ENCODE measurements at regions not wholly inside any gene's neighbourhood (a gene's known extent, or its start where the extent isn't known, plus 50 kb on each side); places are given as distances from the start of the nearest gene placed in this dataset.

DNA sequence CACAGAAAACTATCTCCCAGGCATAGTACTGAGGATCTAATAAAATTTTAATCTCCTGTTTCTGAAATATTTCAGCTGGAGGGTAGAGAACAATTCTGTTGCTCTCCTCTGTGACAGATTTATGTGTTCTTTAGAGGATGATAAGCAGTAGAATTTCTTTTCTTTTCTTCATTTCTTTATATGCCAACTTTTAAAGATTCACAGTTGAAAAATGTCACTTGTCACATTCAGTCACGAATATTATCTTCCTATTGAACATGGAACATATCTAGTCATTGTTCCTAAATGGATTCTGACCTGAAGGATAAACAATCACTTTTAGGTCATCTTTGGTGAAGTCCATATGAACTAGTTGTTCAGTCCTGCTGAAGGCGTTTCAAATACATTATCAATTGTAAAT lies 585.5 kb upstream of the DPPA4 start:
- Histone ChIP-seq H3K36me3 (no peaks in the 10 kb centered on the region), H3K27me3 (no peaks in the 10 kb centered on the region), H3K27ac (no peak overlapping the region), H3K4me1 (no peaks in the 10 kb centered on the region), H3K9me3 (no peaks in the 10 kb centered on the region), H3K4me3 (replicated peaks in 1 of 3) (no peak overlapping the region)
- WGBS, 2 donors, result 87 to 92% methylated on average over 2 of the region's 2 CpGs
- intact Hi-C loops (cut with DNase I), result no loop called here
- DNase-seq, result no peak
- no peak for TF ChIP-seq POLR2A (IDR thresholded peaks at IDR 0.05)
- TF ChIP-seq, protein P1, sequence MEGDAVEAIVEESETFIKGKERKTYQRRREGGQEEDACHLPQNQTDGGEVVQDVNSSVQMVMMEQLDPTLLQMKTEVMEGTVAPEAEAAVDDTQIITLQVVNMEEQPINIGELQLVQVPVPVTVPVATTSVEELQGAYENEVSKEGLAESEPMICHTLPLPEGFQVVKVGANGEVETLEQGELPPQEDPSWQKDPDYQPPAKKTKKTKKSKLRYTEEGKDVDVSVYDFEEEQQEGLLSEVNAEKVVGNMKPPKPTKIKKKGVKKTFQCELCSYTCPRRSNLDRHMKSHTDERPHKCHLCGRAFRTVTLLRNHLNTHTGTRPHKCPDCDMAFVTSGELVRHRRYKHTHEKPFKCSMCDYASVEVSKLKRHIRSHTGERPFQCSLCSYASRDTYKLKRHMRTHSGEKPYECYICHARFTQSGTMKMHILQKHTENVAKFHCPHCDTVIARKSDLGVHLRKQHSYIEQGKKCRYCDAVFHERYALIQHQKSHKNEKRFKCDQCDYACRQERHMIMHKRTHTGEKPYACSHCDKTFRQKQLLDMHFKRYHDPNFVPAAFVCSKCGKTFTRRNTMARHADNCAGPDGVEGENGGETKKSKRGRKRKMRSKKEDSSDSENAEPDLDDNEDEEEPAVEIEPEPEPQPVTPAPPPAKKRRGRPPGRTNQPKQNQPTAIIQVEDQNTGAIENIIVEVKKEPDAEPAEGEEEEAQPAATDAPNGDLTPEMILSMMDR (IDR thresholded peaks at IDR 0.05), result no peak

DNA sequence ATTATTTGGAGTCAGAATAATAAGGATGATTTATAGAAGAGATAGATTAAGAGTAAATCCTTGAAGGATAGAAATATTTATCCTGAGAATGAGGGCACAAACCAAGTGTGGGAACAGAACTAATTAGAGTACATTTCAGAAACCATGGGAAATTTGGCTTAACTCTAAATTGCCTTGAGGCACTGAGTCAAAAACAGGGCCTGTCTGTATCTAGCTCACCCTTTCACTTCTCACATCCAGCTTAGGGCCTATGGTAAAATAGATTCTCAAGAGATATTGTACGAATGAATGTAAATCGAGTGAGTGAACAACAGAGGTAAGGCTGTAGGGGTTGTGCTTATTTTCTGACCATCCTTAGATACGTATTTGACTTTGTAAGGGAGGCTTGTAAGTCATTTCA lies 586.1 kb upstream of the DPPA4 start:
- TF ChIP-seq, protein P1 (IDR thresholded peaks at IDR 0.05), result no peak
- TF ChIP-seq POLR2A (IDR thresholded peaks at IDR 0.05), result no peak
- no peaks in the 10 kb centered on the region for H3K36me3 ChIP-seq
- no peaks in the 10 kb centered on the region for H3K27me3 ChIP-seq
- 93 to 94% methylated on average over 3 of the region's 3 CpGs for WGBS, 2 donors
- no peaks in the 10 kb centered on the region for H3K9me3 ChIP-seq
- H3K27ac ChIP-seq, result no peak overlapping the region
- no peak overlapping the region for H3K4me3 ChIP-seq (replicated peaks in 1 of 3)
- intact Hi-C loops (cut with DNase I), result no loop called here
- DNase-seq, result no peak
- no peaks in the 10 kb centered on the region for H3K4me1 ChIP-seq

DNA sequence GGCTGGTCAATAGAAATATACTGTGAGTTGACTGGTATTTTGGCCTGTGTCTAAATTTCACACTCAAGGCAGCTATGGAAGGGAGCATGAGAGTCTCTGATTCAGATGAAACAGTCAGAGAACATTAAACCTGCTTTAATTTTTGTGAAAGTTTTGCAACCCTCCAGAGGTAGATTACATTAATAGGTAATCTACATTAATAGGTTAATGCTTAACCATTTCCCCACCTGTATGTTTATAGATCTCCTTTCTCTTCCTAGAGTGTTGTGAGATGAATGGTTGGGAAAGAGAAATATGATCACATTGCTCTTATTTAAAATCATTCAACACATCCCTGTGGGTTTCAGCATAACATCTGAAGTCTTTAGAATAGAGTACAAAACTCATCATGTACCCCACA lies 586.9 kb upstream of the DPPA4 start:
- no peaks in the 10 kb centered on the region for H3K36me3 ChIP-seq
- intact Hi-C loops (cut with DNase I), result no loop called here
- H3K27ac ChIP-seq, result no peak overlapping the region
- DNase-seq, result no peak
- H3K27me3 ChIP-seq, result no peaks in the 10 kb centered on the region
- H3K9me3 ChIP-seq, result no peaks in the 10 kb centered on the region
- TF ChIP-seq, protein P1 (IDR thresholded peaks at IDR 0.05), result no peak
- no peak for TF ChIP-seq POLR2A (IDR thresholded peaks at IDR 0.05)
- H3K4me1 ChIP-seq, result no peaks in the 10 kb centered on the region
- no peak overlapping the region for H3K4me3 ChIP-seq (replicated peaks in 1 of 3)

DNA sequence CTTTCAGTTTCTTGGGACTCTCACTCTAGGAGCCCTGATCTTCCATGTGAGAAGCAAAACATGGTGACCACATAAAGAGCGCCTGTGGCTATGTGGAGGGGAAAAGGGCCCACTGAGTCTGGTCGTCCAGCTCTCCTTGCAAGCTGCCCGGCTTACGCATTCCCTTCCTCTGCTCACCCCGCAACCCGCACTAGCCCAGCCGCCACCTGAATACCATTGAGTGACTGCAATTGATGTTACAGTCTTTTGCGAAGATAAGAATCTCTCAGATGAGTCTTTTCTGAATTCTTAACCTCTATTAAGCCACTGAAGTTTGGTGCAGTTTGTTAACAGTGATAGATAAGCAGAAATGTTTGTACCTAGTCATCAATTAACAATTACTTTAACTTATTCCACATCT lies 589.0 kb upstream of the DPPA4 start:
- Histone ChIP-seq H3K27me3 (no peaks in the 10 kb centered on the region), H3K4me1 (no peaks in the 10 kb centered on the region), H3K27ac (no peak overlapping the region), H3K4me3 (replicated peaks in 1 of 3) (no peak overlapping the region), H3K9me3 (no peaks in the 10 kb centered on the region), H3K36me3 (no peaks in the 10 kb centered on the region)
- intact Hi-C loops (cut with DNase I), result no loop called here
- WGBS, 2 donors, result 89 to 93% methylated on average over 8 of the region's 8 CpGs
- TF ChIP-seq POLR2A (IDR thresholded peaks at IDR 0.05), result no peak
- TF ChIP-seq, protein P1 (IDR thresholded peaks at IDR 0.05), result no peak
- no peak for DNase-seq

DNA sequence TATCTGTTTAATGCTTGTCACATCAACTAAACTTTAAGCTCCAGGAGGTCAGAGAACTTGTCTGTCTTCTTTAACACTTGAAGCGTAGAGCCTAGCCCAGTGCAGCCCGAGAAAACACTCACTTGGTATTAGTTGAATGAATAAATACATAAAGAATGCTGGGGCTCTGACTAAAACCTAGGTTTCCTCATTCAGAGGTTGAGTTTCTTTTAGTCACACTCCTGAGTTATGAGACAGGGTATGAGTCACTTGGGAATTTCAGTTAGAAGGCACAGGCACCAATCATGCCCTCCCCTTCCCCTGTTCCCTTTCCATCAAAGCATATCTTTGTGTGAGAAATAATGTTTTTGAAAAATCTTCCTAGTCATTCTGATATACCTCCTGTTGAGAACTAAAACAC lies 589.8 kb upstream of the DPPA4 start:
- intact Hi-C loops (cut with DNase I), result no loop called here
- no peak for TF ChIP-seq POLR2A (IDR thresholded peaks at IDR 0.05)
- TF ChIP-seq, protein P1 (IDR thresholded peaks at IDR 0.05), result no peak
- Histone ChIP-seq H3K27ac (no peak overlapping the region), H3K9me3 (no peaks in the 10 kb centered on the region), H3K4me3 (replicated peaks in 1 of 3) (no peak overlapping the region), H3K4me1 (no peaks in the 10 kb centered on the region), H3K36me3 (no peaks in the 10 kb centered on the region), H3K27me3 (no peaks in the 10 kb centered on the region)
- WGBS, 2 donors, result 72 to 74% methylated on average over 2 of the region's 2 CpGs
- DNase-seq, result no peak
